ENCODE measurements at regions not wholly inside any gene's neighbourhood (a gene's known extent, or its start where the extent isn't known, plus 50 kb on each side); places are given as distances from the start of the nearest gene placed in this dataset.

- Histone ChIP-seq H3K4me1 (no peaks in the 10 kb centered on the region), H3K27ac (no peak overlapping the region), H3K36me3 (no peaks in the 10 kb centered on the region), H3K4me3 (no peak overlapping the region), H3K9me3 (no peaks in the 10 kb centered on the region), H3K27me3 (no peaks in the 10 kb centered on the region)
- no peak for DNase-seq
- intact Hi-C loops (cut with DNase I; ENCODE audit: low total_unique reads) (no loop called here), in situ Hi-C loops (cut with MboI; ENCODE audit: low pct_ligation_motif_present in 1 of 4, low pct_unique_long_range_greater_than_20kb in 1 of 4, low sequenced_read_pairs in 3 of 4) (no loop called here)
- 20 to 45% methylated on average over 1 of the region's 1 CpG for WGBS, 2 donors (ENCODE audit: low coverage in 1 of 2)
- no peak for TF ChIP-seq POLR2A (IDR thresholded peaks at IDR 0.05)
- TF ChIP-seq CTCF (IDR thresholded peaks at IDR 0.05) = no peak
- TF ChIP-seq EP300 (IDR thresholded peaks at IDR 0.05; ENCODE audit: low read depth) = no peak
- no peak for TF ChIP-seq POLR2AphosphoS5 (IDR thresholded peaks at IDR 0.05)
Observed at GRCh38 chr14:44279357-44279756, 227.7 kb downstream of the FSCB start.

- TF ChIP-seq POLR2AphosphoS5 (IDR thresholded peaks at IDR 0.05) (no peak), EP300 (IDR thresholded peaks at IDR 0.05; ENCODE audit: low read depth) (no peak), POLR2A (IDR thresholded peaks at IDR 0.05) (no peak), CTCF (IDR thresholded peaks at IDR 0.05) (no peak)
- Histone ChIP-seq H3K9me3 (no peaks in the 10 kb centered on the region), H3K27me3 (no peaks in the 10 kb centered on the region), H3K4me3 (no peak overlapping the region), H3K4me1 (no peaks in the 10 kb centered on the region), H3K27ac (no peak overlapping the region), H3K36me3 (no peaks in the 10 kb centered on the region)
- in situ Hi-C loops (cut with MboI; ENCODE audit: low pct_ligation_motif_present in 1 of 4, low pct_unique_long_range_greater_than_20kb in 1 of 4, low sequenced_read_pairs in 3 of 4) (no loop called here), intact Hi-C loops (cut with DNase I; ENCODE audit: low total_unique reads) (no loop called here)
- no peak for DNase-seq
- WGBS, 2 donors (ENCODE audit: low coverage in 1 of 2) = 75 to 89% methylated on average over 2 of the region's 2 CpGs
Observed at GRCh38 chr14:44271637-44272036, 235.4 kb downstream of the FSCB start.

- no peak overlapping the region for H3K27ac ChIP-seq
- in situ Hi-C loops (cut with MboI; ENCODE audit: low pct_ligation_motif_present in 1 of 4, low pct_unique_long_range_greater_than_20kb in 1 of 4, low sequenced_read_pairs in 3 of 4) = no loop called here
- no peaks in the 10 kb centered on the region for H3K9me3 ChIP-seq
- intact Hi-C loops (cut with DNase I; ENCODE audit: low total_unique reads) = no loop called here
- H3K36me3 ChIP-seq = no peaks in the 10 kb centered on the region
- TF ChIP-seq POLR2AphosphoS5 (IDR thresholded peaks at IDR 0.05) (no peak), EP300 (IDR thresholded peaks at IDR 0.05; ENCODE audit: low read depth) (no peak), POLR2A (IDR thresholded peaks at IDR 0.05) (no peak), CTCF (IDR thresholded peaks at IDR 0.05) (no peak)
- no peak for DNase-seq
- H3K27me3 ChIP-seq = no peaks in the 10 kb centered on the region
- no peak overlapping the region for H3K4me3 ChIP-seq
- H3K4me1 ChIP-seq = no peaks in the 10 kb centered on the region
- 74 to 87% methylated on average over 3 of the region's 3 CpGs for WGBS, 2 donors (ENCODE audit: low coverage in 1 of 2)
Observed at GRCh38 chr14:44271006-44271405, 236.1 kb downstream of the FSCB start.

- in situ Hi-C loops (cut with MboI; ENCODE audit: low pct_ligation_motif_present in 1 of 4, low pct_unique_long_range_greater_than_20kb in 1 of 4, low sequenced_read_pairs in 3 of 4) = no loop called here
- DNase-seq = no peak
Observed at GRCh38 chr14:44265246-44265645, 241.8 kb downstream of the FSCB start.

More at GRCh38 chr14:44265246-44265645, 241.8 kb downstream of the FSCB start:
- Histone ChIP-seq H3K27ac (no peak overlapping the region), H3K36me3 (no peaks in the 10 kb centered on the region), H3K9me3 (peaks cover 0 to 2% of the 10 kb centered on the region in 2 donors), H3K4me1 (no peaks in the 10 kb centered on the region), H3K27me3 (no peaks in the 10 kb centered on the region), H3K4me3 (no peak overlapping the region)
- TF ChIP-seq POLR2A (IDR thresholded peaks at IDR 0.05) = no peak
- no peak for TF ChIP-seq CTCF (IDR thresholded peaks at IDR 0.05)
- no peak for TF ChIP-seq EP300 (IDR thresholded peaks at IDR 0.05; ENCODE audit: low read depth)
- TF ChIP-seq POLR2AphosphoS5 (IDR thresholded peaks at IDR 0.05) = no peak
- 30 to 53% methylated on average over 2 of the region's 2 CpGs for WGBS, 2 donors (ENCODE audit: low coverage in 1 of 2)
- intact Hi-C loops (cut with DNase I; ENCODE audit: low total_unique reads) = no loop called here
